HCT116 (cell line): ENCODE measurements at regions not wholly inside any gene's neighbourhood (a gene's known extent, or its start where the extent isn't known, plus 50 kb on each side); places are given as distances from the start of the nearest gene placed in this dataset.
"Not testable (repeated sequence)": the region's sequence is repeated elsewhere in the genome, so short reads cannot be mapped to it uniquely, and the experiment has no call there.

Experiments
- ATAC-seq: fragments of 200-7000 bp; cut with Tn5 transposase; 2 replicates; pipeline ENCODE4 v1.9.1; 2020; ENCODE audit warnings: mild to moderate bottlenecking, moderate library complexity
- BruUV-seq: library from RNA; stranded (reverse); fragments of 400-500 nt; replicated peaks from 2 replicates; lab custom pipeline; 2021; lab: Mats Ljungman, UMichigan
- CTCF ChIA-PET: fragments of 300-600 bp; sonication (Branson Sonifier 250); formaldehyde crosslinking; loops from one replicate; lab custom pipeline; 2021; ENCODE audit warnings: antibody characterized with exemption; lab: Charles Lee
- POLR2A ChIA-PET: fragments of 300-600, 350-600 bp; sonication (Branson Sonifier 250); formaldehyde crosslinking; loops from one replicate; lab custom pipeline; 2021; ENCODE audit warnings: antibody characterized with exemption; lab: Charles Lee
- RAD21 ChIA-PET, 2 experiments: fragments of 300-600 bp; sonication (Branson Sonifier 250); formaldehyde crosslinking; loops; one replicate each; lab custom pipeline; 2023; ENCODE audit warnings: low total read pairs in 2 of 2; ENCODE audit not compliant: uncharacterized antibody in 2 of 2, unreplicated experiment in 2 of 2, low non-redundant PET in 1 of 2; lab: Charles Lee
- DNase-seq: peaks from one replicate; pipeline ENCODE4 v3.0.0-alpha.2; 2010; ENCODE audit warnings: low read depth, low spot score
- H2AFZ ChIP-seq: fragments of 200-600 bp; shearing (Covaris generic), sonication (generic); 2 replicates; pipeline ENCODE4 v1.6.1; 2017; ENCODE audit warnings: low read depth, mixed run types, mixed read lengths, antibody characterized with exemption, low read length; ENCODE audit not compliant: poor library complexity, severe bottlenecking
- H3K27ac ChIP-seq: 2 replicates; pipeline ENCODE4 v1.5.1; 2012; ENCODE audit warnings: low read depth, low read length
- H3K27me3 ChIP-seq: fragments of 200-600 bp; sonication (generic); 2 replicates; pipeline ENCODE4 v1.6.1; 2016; ENCODE audit warnings: mixed run types, low read length, mixed read lengths; ENCODE audit not compliant: insufficient read depth
- H3K36me3 ChIP-seq, 2 experiments: fragments of 200-500 bp in 1 of 2; fragments of 200-600 bp in 1 of 2; sonication (Bioruptor generic) in 1 of 2; sonication (generic) in 1 of 2; 2 replicates each; pipeline versions ENCODE4 v1.5.1 to v1.6.1; 2014 to 2016; ENCODE audit warnings: low read length in 2 of 2, inconsistent platforms in 1 of 2, mixed read lengths in 1 of 2, mixed run types in 1 of 2; ENCODE audit not compliant: insufficient read depth in 2 of 2, control insufficient read depth in 1 of 2
- H3K4me1 ChIP-seq, 2 experiments: fragments of 200-600 bp in 1 of 2; sonication (generic) in 1 of 2; 2 replicates each; pipeline versions ENCODE4 v1.5.1 to v1.6.1; 2012 to 2017; ENCODE audit warnings: low read length in 2 of 2, inconsistent platforms in 1 of 2, mild to moderate bottlenecking in 1 of 2, mixed read lengths in 1 of 2, mixed run types in 1 of 2, moderate library complexity in 1 of 2; ENCODE audit not compliant: insufficient read depth in 2 of 2, control insufficient read depth in 1 of 2
- H3K4me2 ChIP-seq: fragments of 200-600 bp; sonication (generic); 2 replicates; pipeline ENCODE4 v1.6.1; 2017; ENCODE audit warnings: mixed run types, low read length, mixed read lengths
- H3K4me3 ChIP-seq, 2 experiments: fragments of 200-600 bp in 1 of 2; sonication (generic) in 1 of 2; replicated peaks in 1 of 2; 2 replicates each; pipeline ENCODE4 v1.5.1; 2011 to 2016; ENCODE audit warnings: low read length in 2 of 2, control low read depth in 1 of 2, low read depth in 1 of 2, mild to moderate bottlenecking in 1 of 2, mixed read lengths in 1 of 2, mixed run types in 1 of 2
- H3K79me2 ChIP-seq: fragments of 200-600 bp; sonication (generic); 2 replicates; pipeline ENCODE4 v1.6.1; 2017; ENCODE audit warnings: mild to moderate bottlenecking, mixed run types, low read length, moderate library complexity, mixed read lengths; ENCODE audit not compliant: insufficient read depth
- H3K9ac ChIP-seq: fragments of 200-600 bp; sonication (generic); 2 replicates; pipeline ENCODE4 v1.6.1; 2016; ENCODE audit warnings: low read length, mixed read lengths
- H3K9me2 ChIP-seq: fragments of 200-600 bp; sonication (generic), shearing (Covaris generic); 2 replicates; pipeline ENCODE4 v1.6.1; 2017; ENCODE audit warnings: mixed run types, mild to moderate bottlenecking, moderate library complexity; ENCODE audit not compliant: insufficient read depth
- H3K9me3 ChIP-seq, 2 experiments: fragments of 200-500 bp in 1 of 2; fragments of 200-600 bp in 1 of 2; sonication (Bioruptor generic) in 1 of 2; sonication (generic) in 1 of 2; 2 replicates each; pipeline ENCODE4 v1.6.1; 2014 to 2017; ENCODE audit warnings: low read length in 2 of 2, mixed read lengths in 2 of 2, inconsistent platforms in 1 of 2, low read depth in 1 of 2, mild to moderate bottlenecking in 1 of 2, mixed run types in 1 of 2, moderate library complexity in 1 of 2; ENCODE audit not compliant: control insufficient read depth in 1 of 2, insufficient read depth in 1 of 2
- H4K20me1 ChIP-seq: fragments of 200-600 bp; sonication (generic), shearing (Covaris generic); 2 replicates; pipeline ENCODE4 v1.6.1; 2017; ENCODE audit warnings: mixed run types, mild to moderate bottlenecking, moderate library complexity; ENCODE audit not compliant: insufficient read depth
- CBX3 ChIP-seq: IDR thresholded peaks from 2 replicates; pipeline ENCODE4 v1.6.1; 2012; ENCODE audit warnings: low read depth
- CTCF ChIP-seq, 3 experiments: fragments of 200-600 bp in 1 of 3; sonication (generic) in 1 of 3; IDR thresholded peaks in 2 of 3; conservative IDR thresholded peaks in 1 of 3; 2 replicates each; pipeline ENCODE4 v1.5.1; 2012 to 2017; ENCODE audit warnings: low read depth in 2 of 3, low read length in 2 of 3, antibody characterized with exemption in 1 of 3, borderline replicate concordance in 1 of 3, control low read depth in 1 of 3, mild to moderate bottlenecking in 1 of 3, mixed read lengths in 1 of 3, mixed run types in 1 of 3, moderate library complexity in 1 of 3; ENCODE audit not compliant: insufficient read depth in 1 of 3
- EGR1 ChIP-seq: IDR thresholded peaks from 2 replicates; pipeline ENCODE4 v1.6.1; 2012; ENCODE audit warnings: low read depth
- ELF1 ChIP-seq: IDR thresholded peaks from 2 replicates; pipeline ENCODE4 v1.6.1; 2012; ENCODE audit warnings: low read depth, borderline replicate concordance
- EZH2phosphoT487 ChIP-seq: fragments of 200-600 bp; IDR thresholded peaks from 2 replicates; pipeline ENCODE4 v1.6.1; 2018; ENCODE audit warnings: antibody characterized with exemption, borderline replicate concordance
- FOSL1 ChIP-seq: IDR thresholded peaks from 2 replicates; pipeline ENCODE4 v1.6.1; 2012; ENCODE audit warnings: low read depth
- JUND ChIP-seq: IDR thresholded peaks from 2 replicates; pipeline ENCODE4 v1.6.1; 2012
- MAX ChIP-seq: IDR thresholded peaks from 2 replicates; pipeline ENCODE4 v1.6.1; 2012
- POLR2AphosphoS5 ChIP-seq: IDR thresholded peaks from 2 replicates; pipeline ENCODE4 v1.6.1; 2011; ENCODE audit warnings: mild to moderate bottlenecking, low read depth, low read length, moderate library complexity
- SIN3A ChIP-seq: IDR thresholded peaks from 2 replicates; pipeline ENCODE4 v1.6.1; 2012; ENCODE audit warnings: low read depth
- SP1 ChIP-seq: IDR thresholded peaks from 2 replicates; pipeline ENCODE4 v1.6.1; 2012; ENCODE audit warnings: low read depth
- YY1 ChIP-seq: IDR thresholded peaks from 2 replicates; pipeline ENCODE4 v1.6.1; 2011; ENCODE audit warnings: low read length, low read depth, moderate library complexity, mild to moderate bottlenecking; ENCODE audit not compliant: insufficient replicate concordance; ENCODE audit errors: extremely low read depth
- ZBTB33 ChIP-seq: IDR thresholded peaks from 2 replicates; pipeline ENCODE4 v1.6.1; 2011; ENCODE audit warnings: mild to moderate bottlenecking, low read length, moderate library complexity; ENCODE audit not compliant: insufficient replicate concordance; ENCODE audit errors: extremely low read depth
- ZFX ChIP-seq: fragments of 450-650 bp; IDR thresholded peaks from 2 replicates; pipeline ENCODE4 v1.6.1; 2017
- ZNF274 ChIP-seq: fragments of 200-500 bp; sonication (Bioruptor generic); IDR thresholded peaks from 2 replicates; pipeline ENCODE4 v1.6.1; 2014; ENCODE audit warnings: mild to moderate bottlenecking, low read depth, low read length, inconsistent platforms
- intact Hi-C: fragments of 100-400 bp; cut with micrococcal nuclease; formaldehyde crosslinking; loops from 2 replicates; pipeline ENCODE4 v1.10.0; 2022

- H2AFZ ChIP-seq, H3K9me3 ChIP-seq, H3K27me3 ChIP-seq, H3K4me1 ChIP-seq, POLR2A ChIA-PET, H3K9me2 ChIP-seq, H3K79me2 ChIP-seq, H3K27ac ChIP-seq, intact Hi-C loops, H3K4me2 ChIP-seq, H3K9ac ChIP-seq, H3K4me3 ChIP-seq, ATAC-seq, RAD21 ChIA-PET, H3K36me3 ChIP-seq, CTCF ChIA-PET, H4K20me1 ChIP-seq, DNase-seq, BruUV-seq: not testable (repeated sequence)
Measured at GRCh38 chr9:97145680-97146079, 106.7 kb upstream of the CTSV start.

GRCh38 chr9:97140566-97140965 lies 101.6 kb upstream of the CTSV start:
- ATAC-seq = no peak
- Histone ChIP-seq H3K9me2 (no peaks in the 10 kb centered on the region), H3K9ac (no peak overlapping the region), H3K27me3 (no peaks in the 10 kb centered on the region), H4K20me1 (no peaks in the 10 kb centered on the region), H3K4me1 (no peaks in the 10 kb centered on the region), H2AFZ (no peak overlapping the region), H3K9me3 (no peaks in the 10 kb centered on the region), H3K4me3 (no peak overlapping the region), H3K27ac (no peak overlapping the region), H3K36me3 (no peaks in the 10 kb centered on the region), H3K79me2 (no peaks in the 10 kb centered on the region), H3K4me2 (no peak overlapping the region)
- TF ChIP-seq ZFX = no peak
- no peak for TF ChIP-seq POLR2AphosphoS5
- no peak for TF ChIP-seq SIN3A
- TF ChIP-seq ZBTB33 = no peak
- TF ChIP-seq SP1 = no peak
- TF ChIP-seq EGR1 = no peak
- TF ChIP-seq JUND = no peak
- TF ChIP-seq MAX = no peak
- TF ChIP-seq EZH2phosphoT487 = no peak
- TF ChIP-seq ZNF274 = no peak
- TF ChIP-seq CBX3 = no peak
- TF ChIP-seq ELF1 = no peak
- no peak for TF ChIP-seq CTCF (IDR thresholded peaks at IDR 0.05 in 2 of 3, conservative IDR thresholded peaks at IDR 0.05 in 1 of 3; ENCODE audit: borderline replicate concordance in 1 of 3, insufficient read depth in 1 of 3, low read depth in 2 of 3, low read length in 2 of 3)
- TF ChIP-seq FOSL1 = no peak
- no peak for TF ChIP-seq YY1
- ChIA-PET POLR2A (no interaction called here), CTCF (no interaction called here), RAD21 (no interaction called here)
- intact Hi-C loops = no loop called here
- BruUV-seq = no TSS peak
- no peak for DNase-seq
